ENCODE measurements at regions not wholly inside any gene's neighbourhood (a gene's known extent, or its start where the extent isn't known, plus 50 kb on each side); places are given as distances from the start of the nearest gene placed in this dataset.

DNA sequence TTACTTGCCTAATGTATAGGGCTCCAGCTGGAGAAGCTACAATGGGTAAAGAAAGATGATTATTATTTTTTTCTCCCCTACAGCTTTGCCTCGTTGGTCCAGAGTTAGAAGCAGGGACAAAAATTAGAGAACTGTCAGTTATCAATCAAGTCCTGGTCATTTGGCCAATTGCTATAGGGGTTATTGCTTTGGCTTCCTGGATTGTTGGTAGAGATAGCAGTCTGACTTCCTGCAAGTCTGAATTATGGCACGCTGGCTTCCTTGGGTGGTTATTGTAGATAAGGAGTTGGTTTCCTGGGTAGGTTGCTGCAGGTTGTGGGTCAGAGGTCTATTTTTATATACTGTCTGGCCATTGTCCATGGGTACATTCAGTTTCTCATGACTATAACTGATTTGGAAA lies 84.7 kb upstream of the ELAC2 start:
- TF ChIP-seq EZH2 (IDR thresholded peaks at IDR 0.05; ENCODE audit: borderline replicate concordance, insufficient read depth, low read depth, low read length, poor library complexity, severe bottlenecking) = no peak
- TF ChIP-seq, protein P1, sequence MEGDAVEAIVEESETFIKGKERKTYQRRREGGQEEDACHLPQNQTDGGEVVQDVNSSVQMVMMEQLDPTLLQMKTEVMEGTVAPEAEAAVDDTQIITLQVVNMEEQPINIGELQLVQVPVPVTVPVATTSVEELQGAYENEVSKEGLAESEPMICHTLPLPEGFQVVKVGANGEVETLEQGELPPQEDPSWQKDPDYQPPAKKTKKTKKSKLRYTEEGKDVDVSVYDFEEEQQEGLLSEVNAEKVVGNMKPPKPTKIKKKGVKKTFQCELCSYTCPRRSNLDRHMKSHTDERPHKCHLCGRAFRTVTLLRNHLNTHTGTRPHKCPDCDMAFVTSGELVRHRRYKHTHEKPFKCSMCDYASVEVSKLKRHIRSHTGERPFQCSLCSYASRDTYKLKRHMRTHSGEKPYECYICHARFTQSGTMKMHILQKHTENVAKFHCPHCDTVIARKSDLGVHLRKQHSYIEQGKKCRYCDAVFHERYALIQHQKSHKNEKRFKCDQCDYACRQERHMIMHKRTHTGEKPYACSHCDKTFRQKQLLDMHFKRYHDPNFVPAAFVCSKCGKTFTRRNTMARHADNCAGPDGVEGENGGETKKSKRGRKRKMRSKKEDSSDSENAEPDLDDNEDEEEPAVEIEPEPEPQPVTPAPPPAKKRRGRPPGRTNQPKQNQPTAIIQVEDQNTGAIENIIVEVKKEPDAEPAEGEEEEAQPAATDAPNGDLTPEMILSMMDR (IDR thresholded peaks at IDR 0.05) = no peak
- Histone ChIP-seq H3K27me3 (replicated peaks in 1 of 4; ENCODE audit: control extremely low read depth in 1 of 4, control insufficient read depth in 3 of 4, insufficient read depth in 4 of 4, low read length in 3 of 4) (no peaks in the 10 kb centered on the region), H3K27ac (ENCODE audit: low read length in 2 of 2) (no peak overlapping the region), H3K4me3 (ENCODE audit: control extremely low read depth in 1 of 5, extremely low read depth in 1 of 5, insufficient read depth in 1 of 5, low read depth in 2 of 5, low read length in 4 of 5) (no peak overlapping the region), H3K79me2 (ENCODE audit: control insufficient read depth, insufficient read depth, low read length) (no peaks in the 10 kb centered on the region), H3K9me3 (ENCODE audit: control extremely low read depth in 1 of 3, control insufficient read depth in 2 of 3, insufficient read depth in 1 of 3, low read length in 2 of 3) (peaks cover 0 to 6% (median 0%) of the 10 kb centered on the region in 3 donors), H3K4me1 (ENCODE audit: control insufficient read depth in 2 of 2, insufficient read depth in 2 of 2, low read length in 2 of 2) (no peaks in the 10 kb centered on the region), H2AFZ (ENCODE audit: insufficient read depth, low read depth, low read length, poor library complexity, severe bottlenecking) (no peak overlapping the region), H3K4me2 (replicated peaks; ENCODE audit: low read depth, low read length, poor library complexity, severe bottlenecking) (no peak overlapping the region), H3K9ac (ENCODE audit: low read length) (no peak overlapping the region), H4K20me1 (ENCODE audit: control insufficient read depth, insufficient read depth, low read length, poor library complexity, severe bottlenecking) (no peaks in the 10 kb centered on the region), H3K36me3 (replicated peaks in 1 of 2; ENCODE audit: control extremely low read depth in 1 of 2, control insufficient read depth in 1 of 2, extremely low read depth in 1 of 2, insufficient read depth in 2 of 2, low read length in 1 of 2) (no peaks in the 10 kb centered on the region)
- intact Hi-C loops (cut with micrococcal nuclease) = no loop called here
- Mint-ChIP-seq H3K27me3 (no peaks in the 10 kb centered on the region), H3K27ac (no peak overlapping the region), H3K4me1 (no peaks in the 10 kb centered on the region), H3K9me3 (ENCODE audit: insufficient read depth) (peaks cover 2% of the 10 kb centered on the region), H3K4me3 (no peak overlapping the region)
- ChIA-PET POLR2A (no interaction called here), CTCF (no interaction called here)
- WGBS (ENCODE audit: insufficient coverage) = 14% methylated on average over 1 of the region's 2 CpGs
- ATAC-seq (ENCODE audit: low read depth) (no peak), DNase-seq (no peak)

DNA sequence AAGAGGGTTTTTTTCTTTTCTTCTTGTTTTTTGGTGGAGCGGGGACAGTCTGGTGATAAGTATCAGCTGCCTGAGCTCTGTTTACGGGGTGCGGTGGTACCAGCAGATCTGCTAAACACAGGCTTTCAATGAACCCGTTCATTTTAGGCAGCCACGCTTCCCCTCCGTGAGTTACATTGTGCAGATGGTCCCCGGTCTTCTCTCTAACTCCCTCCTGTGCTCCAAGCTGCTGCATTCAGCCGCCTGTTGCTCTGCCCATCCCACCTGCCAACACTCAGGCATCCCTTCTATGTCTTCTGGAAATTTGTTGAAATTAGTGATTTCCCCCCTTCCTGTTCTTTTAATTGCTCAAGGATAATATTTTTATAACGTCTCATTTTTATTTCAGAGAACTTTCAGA lies 82.1 kb upstream of the ELAC2 start:
- Mint-ChIP-seq H3K4me3 (no peak overlapping the region), H3K27ac (no peak overlapping the region), H3K4me1 (no peaks in the 10 kb centered on the region), H3K9me3 (ENCODE audit: insufficient read depth) (no peaks in the 10 kb centered on the region), H3K27me3 (no peaks in the 10 kb centered on the region)
- 80% methylated on average over 6 of the region's 9 CpGs for WGBS (ENCODE audit: insufficient coverage)
- ATAC-seq (ENCODE audit: low read depth) (no peak), DNase-seq (no peak)
- Histone ChIP-seq H3K4me1 (ENCODE audit: control insufficient read depth in 2 of 2, insufficient read depth in 2 of 2, low read length in 2 of 2) (no peaks in the 10 kb centered on the region), H3K9me3 (ENCODE audit: control extremely low read depth in 1 of 3, control insufficient read depth in 2 of 3, insufficient read depth in 1 of 3, low read length in 2 of 3) (peaks cover 0 to 3% (median 0%) of the 10 kb centered on the region in 3 donors), H3K27ac (ENCODE audit: low read length in 2 of 2) (no peak overlapping the region), H4K20me1 (ENCODE audit: control insufficient read depth, insufficient read depth, low read length, poor library complexity, severe bottlenecking) (no peaks in the 10 kb centered on the region), H3K4me3 (ENCODE audit: control extremely low read depth in 1 of 5, extremely low read depth in 1 of 5, insufficient read depth in 1 of 5, low read depth in 2 of 5, low read length in 4 of 5) (no peak overlapping the region), H3K9ac (ENCODE audit: low read length) (no peak overlapping the region), H3K4me2 (replicated peaks; ENCODE audit: low read depth, low read length, poor library complexity, severe bottlenecking) (no peak overlapping the region), H3K36me3 (replicated peaks in 1 of 2; ENCODE audit: control extremely low read depth in 1 of 2, control insufficient read depth in 1 of 2, extremely low read depth in 1 of 2, insufficient read depth in 2 of 2, low read length in 1 of 2) (no peaks in the 10 kb centered on the region), H3K79me2 (ENCODE audit: control insufficient read depth, insufficient read depth, low read length) (no peaks in the 10 kb centered on the region), H2AFZ (ENCODE audit: insufficient read depth, low read depth, low read length, poor library complexity, severe bottlenecking) (no peak overlapping the region), H3K27me3 (replicated peaks in 1 of 4; ENCODE audit: control extremely low read depth in 1 of 4, control insufficient read depth in 3 of 4, insufficient read depth in 4 of 4, low read length in 3 of 4) (no peaks in the 10 kb centered on the region)
- POLR2A ChIA-PET = no interaction called here
- CTCF ChIA-PET = no interaction called here
- intact Hi-C loops (cut with micrococcal nuclease) = no loop called here
- TF ChIP-seq, protein P1 (IDR thresholded peaks at IDR 0.05) = no peak
- no peak for TF ChIP-seq EZH2 (IDR thresholded peaks at IDR 0.05; ENCODE audit: borderline replicate concordance, insufficient read depth, low read depth, low read length, poor library complexity, severe bottlenecking)
